NCI-H345 treated with DMSO at 0.1 percent for 48 hours (cell line): ENCODE measurements at regions not wholly inside any gene's neighbourhood (a gene's known extent, or its start where the extent isn't known, plus 50 kb on each side); places are given as distances from the start of the nearest gene placed in this dataset.

Experiments
- DNase-seq: peaks from one replicate; lab custom pipeline; 2025; ENCODE audit not compliant: unreplicated experiment; lab: John Stamatoyannopoulos, UW

DNA sequence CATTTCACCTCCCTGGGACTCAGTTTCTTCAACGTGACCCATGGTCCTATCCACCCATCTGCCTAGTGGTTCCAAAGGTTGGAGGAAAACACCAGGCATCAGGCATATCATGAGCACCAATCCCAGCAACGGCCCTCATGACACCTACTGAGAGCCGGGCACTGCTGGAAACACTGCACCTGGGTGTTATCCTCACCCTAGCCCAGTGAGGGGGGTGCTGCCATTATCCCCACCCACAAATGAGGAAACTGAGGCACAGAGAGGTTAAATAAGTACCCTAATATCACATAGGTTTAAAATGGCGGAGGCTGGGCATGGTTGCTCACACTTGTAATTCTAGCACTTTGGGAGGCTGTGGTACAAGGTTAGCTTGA is 206.9 kb downstream of the MATN1 start:
- DNase-seq = no peak

DNA sequence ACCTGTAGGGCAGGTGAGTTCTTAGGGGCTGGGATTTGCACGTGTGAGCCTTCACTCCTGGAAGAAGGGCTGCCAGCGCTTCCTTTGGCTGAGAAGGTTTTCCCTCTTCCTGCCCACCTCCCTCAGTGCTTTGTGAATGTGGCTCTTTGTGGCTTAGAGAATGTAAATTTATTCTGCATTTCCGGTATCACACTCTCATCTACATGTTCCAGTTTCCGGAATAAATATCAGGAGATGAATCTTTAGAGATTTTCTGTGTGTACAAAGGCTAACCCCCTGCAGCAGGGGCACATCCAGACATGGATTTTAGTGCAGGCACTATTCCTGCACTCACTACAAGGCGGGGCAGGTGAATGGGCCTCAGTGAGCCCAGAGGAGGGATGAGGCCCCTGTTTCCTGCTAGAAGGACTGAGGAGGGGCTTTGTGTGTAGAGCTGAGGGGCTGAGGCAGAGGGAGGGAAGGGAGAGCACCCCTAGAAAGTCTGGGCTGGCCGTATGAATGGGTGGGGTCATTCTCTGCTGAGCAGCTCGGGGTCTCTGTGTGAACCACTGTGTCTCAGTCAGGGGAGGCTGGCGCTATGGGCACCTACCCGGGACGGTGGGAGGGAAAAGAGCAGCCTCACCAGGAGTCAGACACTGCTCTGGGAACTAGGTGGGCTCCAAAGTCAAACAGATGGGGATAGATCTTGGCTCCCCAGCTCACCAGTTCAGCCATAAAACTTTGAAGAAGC is 207.5 kb downstream of the MATN1 start:
- no peak for DNase-seq

- DNase-seq = no peak
These were observed 208.4 kb downstream of the MATN1 start for GRCh38 chr1:30514945-30515344.

GRCh38 chr1:30514137-30514654 is 209.2 kb downstream of the MATN1 start:
- no peak for DNase-seq

- no peak for DNase-seq
These were observed 209.8 kb downstream of the MATN1 start for GRCh38 chr1:30513396-30514136.

DNA sequence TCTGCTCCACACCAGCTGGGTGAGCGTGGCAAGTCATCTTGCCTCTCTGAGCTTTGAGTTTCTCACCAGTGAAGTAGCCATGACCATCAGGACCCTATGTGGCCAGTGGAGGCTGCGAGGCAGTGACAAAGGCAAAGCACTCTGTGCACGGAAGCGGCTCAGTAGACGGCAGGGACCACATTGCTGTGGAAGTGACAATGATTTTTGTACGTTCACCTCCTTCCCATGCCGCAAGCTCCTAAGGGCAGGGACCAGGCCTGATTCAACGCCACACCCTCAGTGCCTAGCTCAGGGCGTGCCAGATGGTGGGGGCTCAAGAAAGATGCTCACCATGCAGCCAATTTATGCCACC is 210.5 kb downstream of the MATN1 start:
- no peak for DNase-seq

DNA sequence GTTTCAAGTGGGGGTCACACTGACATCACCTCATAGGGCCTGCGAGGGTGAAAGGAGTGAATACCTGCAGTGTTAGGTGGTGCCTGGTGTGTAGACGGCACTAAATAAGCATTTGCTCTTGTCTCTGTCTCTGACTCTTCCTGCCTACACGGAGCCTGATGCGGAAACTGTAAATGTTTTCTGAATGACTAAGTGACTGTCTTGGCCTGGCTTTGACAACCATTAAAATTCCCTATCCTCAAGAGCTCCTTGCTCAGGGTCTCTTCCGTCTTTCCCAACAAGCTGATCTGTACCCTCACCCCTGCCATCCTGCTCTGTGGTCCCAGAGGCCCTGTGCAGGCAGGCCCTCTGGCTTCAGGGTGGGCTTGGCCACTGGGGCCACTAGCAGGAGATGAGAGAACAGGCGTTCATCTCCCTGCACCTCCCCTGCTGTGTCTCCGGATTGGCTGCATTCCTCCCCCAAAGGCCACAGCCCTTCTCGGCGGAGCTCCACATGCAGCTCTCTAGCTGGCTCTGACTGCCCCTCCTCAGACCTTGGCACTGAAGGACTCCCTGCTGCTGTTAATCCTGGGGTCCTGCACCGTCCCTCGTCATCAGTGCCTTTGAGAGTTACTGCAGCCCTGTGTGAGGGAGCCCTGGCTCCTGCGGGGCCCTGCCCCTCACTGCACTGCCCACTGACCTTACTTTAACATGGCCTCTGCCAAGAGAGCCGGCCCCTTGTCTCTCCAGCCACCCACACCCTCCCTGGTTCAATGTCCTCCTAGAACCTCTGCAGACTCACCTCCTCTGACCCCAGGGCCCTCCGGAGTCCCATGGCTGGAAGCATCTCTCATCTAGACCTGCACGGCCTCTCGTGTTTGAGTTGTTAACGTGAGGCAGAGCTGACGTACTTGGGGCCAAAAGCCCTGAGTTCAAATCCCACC is 211.1 kb downstream of the MATN1 start:
- no peak for DNase-seq

GRCh38 chr1:30511563-30511962 is 211.8 kb downstream of the MATN1 start:
- DNase-seq = no peak

- DNase-seq = no peak
These were observed 212.3 kb downstream of the MATN1 start for GRCh38 chr1:30511106-30511505.

DNA sequence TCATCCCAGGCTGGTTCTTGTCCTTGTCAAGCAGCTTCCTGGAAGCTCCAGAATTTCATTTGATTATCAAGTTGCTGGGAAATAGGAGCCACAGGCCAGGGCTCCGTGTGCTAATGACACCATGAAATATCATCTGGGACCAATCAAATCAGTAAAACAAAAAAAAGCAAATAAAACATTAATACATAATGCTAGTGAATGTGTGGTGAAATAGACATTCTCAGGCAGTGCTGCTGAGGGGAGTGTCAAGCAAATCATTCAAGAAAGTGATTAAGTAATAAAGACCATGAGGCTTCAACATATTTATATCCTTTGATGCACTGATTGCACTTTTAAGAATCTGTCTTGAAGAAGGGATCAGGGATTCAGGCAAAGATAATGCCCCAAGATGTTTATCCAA is 213.7 kb downstream of the MATN1 start:
- DNase-seq = no peak

DNA sequence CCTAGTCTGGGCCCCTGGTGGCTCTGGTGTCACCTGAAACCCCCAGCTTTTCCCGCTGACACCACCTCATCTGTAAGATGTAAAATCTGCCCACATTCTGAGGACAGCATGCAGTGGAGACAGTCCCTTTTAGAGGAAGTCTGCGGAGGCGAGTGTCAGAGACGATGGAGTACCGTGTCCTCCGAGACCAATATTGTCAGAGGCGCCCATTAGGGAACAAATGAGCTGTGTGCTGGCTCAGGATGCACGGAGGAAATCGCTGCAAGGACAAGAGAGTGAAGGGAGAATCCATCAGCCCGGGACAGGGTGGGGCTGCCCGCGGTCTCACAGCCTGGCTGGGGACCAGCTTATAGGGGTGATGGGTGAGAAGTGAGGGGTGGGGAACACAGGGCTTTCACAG is 214.8 kb downstream of the MATN1 start:
- DNase-seq = no peak

DNA sequence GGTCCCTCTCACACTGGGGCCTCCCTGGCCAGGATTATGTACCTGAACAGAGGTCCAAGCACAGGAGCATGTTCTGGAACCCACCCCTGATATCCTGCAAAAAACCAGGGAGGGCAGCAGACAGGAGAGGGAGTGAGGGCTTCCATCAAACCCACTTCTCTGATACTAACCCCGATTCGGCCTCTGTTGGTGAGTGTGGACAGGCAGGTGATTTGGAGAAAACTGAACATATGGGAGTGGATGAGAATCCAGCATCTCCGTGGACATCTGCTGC is 215.3 kb downstream of the MATN1 start:
- no peak for DNase-seq

DNA sequence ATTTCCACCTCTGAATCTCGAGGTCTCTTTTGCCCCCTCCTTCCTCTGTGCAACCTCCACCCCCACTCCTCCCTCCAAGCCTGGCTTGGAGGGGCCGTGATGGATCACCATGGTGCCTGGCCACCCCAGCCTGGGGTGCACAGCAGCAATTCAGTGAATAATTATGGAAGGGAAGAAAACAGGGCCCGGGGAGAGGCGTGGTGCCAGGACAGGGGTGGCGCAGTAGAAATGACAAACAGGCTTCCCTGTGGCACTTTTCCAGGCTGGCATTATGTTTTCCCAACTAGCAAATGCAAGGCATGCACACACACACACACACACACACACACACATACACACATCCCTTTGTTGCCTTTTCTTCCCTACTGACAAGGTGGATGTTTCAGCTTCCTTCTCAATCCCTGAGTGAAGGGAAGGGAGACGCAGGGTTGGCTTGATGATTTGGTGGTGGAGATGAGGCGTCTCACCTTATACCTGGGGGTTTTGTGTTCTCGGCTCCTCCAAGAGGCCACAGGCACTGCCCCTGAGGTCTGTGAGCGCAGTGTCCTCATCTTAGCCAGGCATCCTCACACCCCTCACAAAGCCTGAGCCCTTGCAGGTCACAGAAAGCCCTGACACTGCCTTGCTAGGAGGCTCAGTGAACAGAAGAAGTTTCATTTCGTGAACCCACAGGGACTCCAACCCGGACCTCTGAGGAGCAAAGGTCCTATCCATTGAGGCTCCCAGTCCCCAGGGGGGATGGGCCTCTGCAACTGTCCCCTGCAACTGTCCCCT is 215.8 kb downstream of the MATN1 start:
- no peak for DNase-seq

- DNase-seq = no peak
These were observed 216.4 kb downstream of the MATN1 start for GRCh38 chr1:30507016-30507312.

GRCh38 chr1:30506291-30507015 is 216.9 kb downstream of the MATN1 start:
- no peak for DNase-seq

DNA sequence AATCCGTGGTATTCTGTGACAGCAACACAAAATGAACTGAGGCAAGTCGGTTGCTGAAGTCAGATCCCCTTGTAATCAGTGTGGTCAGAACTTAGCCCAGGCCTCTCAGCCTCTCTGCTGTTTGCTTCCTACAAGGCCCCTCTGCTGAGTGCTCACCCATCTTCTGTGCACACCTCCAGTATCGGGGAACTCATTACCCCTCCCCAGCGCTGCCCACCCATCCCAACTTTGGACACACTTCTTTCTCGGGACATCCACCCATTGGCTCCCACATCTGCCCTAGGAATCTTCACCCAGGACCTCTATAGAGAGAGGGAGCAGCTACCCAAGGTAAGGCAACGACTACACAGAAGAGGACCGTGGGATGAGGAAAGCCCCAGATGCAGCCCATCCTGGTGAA is 217.5 kb downstream of the MATN1 start:
- no peak for DNase-seq

DNA sequence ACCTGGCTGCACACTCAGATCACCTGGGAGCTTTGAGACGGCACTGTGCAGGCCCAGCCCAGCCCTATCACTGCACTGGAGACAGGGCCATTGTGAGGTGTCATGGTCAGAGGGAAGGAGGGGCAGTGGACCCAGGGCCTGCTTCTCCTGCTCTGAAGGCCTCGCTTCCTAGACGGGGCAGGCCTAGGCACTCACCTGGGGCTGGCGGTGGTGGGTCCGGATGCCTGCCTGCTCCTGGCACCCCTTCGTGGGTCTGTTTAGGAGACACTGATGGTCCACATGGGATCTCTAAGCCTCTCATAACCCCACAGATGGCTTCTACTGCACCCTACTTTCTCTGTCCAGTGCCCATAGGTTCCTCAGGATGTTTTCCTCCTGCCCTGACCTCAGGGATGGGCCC is 230.9 kb downstream of the MATN1 start:
- DNase-seq = no peak

DNA sequence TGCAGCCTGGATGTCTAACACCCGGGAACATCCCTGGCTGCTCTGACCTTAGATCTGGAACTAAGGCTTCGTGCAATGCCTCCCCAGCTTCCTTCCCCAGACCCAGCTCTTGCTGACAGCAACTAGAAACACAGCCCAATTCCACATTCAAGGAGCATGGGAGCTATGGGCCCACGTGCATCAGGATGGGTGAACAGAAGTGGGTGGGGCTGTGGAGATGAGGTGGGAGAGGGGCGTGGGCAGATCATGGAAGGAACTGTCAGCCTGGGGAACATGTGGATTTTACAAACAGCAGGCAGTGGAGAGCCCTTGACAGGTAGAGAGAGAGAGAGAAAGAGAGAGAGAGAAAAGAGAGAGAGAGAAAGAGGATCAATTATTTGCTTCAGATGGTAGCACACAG is 231.6 kb downstream of the MATN1 start:
- no peak for DNase-seq

DNA sequence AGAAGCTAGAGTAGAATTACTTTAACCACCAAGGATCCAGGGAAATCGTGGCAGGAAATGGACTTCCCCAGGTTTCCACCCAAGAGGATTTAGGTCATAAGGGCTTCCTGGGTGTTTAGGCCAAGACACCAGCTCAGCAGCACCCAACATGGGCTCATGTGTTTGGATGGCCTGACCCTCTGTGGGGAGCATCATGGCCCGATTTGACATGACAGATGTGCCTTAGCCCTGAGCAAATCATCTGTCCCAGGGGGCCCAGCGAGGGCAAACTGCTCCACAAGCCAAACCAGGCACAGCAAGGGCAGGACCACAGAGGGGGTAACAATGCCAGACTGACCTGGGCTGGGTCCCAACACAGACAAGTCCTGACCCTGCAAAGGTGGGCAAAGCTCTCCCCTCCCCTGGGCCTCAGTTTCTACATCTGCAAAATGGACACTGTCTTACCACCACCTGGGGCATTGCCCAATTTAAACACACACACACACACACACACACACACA is 232.8 kb downstream of the MATN1 start:
- DNase-seq = no peak

DNA sequence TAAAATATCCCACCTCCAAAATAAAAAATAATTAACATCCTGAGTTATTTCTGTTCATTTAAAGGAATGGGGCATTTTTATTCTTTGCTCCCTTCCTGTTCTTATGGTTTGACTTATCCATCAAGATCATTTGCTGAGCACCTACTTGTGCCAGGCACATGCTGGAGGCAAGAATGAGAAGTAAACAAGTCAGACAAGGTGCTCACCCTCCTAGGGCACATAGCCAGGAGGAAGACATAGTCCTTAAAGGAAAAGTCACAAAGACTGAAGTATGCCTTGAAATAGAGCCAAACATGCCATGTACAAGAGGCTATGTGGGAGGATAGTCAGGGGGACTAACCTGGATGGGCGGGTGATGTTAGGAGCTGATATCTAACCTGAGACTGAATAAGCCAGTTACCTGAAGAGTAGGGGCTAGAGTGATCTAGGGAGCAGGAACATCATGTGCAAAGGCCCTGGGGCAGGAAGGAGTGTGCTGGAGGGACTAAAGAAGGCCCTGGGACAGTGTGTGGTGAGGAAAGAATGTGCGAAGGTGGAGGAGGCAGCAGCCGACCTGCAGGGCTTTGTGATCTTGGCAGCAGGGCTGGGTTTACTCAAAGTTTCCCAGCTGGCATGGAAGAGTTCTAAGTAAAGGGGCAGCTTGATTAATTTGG is 233.5 kb downstream of the MATN1 start:
- no peak for DNase-seq
